ENCODE measurements at regions not wholly inside any gene's neighbourhood (a gene's known extent, or its start where the extent isn't known, plus 50 kb on each side); places are given as distances from the start of the nearest gene placed in this dataset.

DNA sequence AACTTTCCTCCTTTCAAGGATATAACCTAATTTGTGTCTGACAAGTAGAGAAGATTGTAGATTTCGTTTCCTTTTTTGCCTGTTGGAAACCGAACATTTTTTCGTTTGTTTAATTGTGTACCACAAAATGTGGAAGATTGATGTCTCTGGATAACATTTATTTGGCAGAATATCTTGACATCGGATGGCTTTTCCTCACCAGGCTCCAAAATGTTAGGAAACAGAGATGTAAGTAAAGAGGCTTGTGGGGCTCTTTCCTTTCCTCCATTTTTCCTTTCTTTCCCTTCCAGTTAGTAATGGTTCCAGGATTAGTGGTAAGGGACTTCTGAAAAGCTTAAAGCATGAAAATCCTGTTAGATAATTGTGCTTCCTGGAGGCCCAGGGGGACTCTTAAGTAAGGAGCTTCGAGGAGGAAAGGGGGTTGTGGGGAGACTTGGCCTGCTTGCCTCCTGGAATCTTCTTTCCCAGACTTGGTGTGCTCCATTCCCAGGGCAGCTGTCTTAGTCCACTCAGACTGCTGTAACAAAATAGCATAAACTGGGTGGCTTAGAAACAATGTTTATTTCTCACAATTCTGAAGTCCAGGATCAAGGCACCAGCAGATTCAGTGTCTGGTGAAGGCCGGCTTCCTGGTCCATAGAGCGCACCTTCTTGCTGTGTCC, 243.1 kb upstream of the PWP1 start:
- H2AFZ ChIP-seq (ENCODE audit: low read length), result no peak overlapping the region
- no peaks in the 10 kb centered on the region for H4K20me1 ChIP-seq (ENCODE audit: insufficient read depth, low read length, poor library complexity, severe bottlenecking)
- no peak for TF ChIP-seq EZH2phosphoT487 (IDR thresholded peaks at IDR 0.05; ENCODE audit: borderline replicate concordance)
- TF ChIP-seq, protein P1, sequence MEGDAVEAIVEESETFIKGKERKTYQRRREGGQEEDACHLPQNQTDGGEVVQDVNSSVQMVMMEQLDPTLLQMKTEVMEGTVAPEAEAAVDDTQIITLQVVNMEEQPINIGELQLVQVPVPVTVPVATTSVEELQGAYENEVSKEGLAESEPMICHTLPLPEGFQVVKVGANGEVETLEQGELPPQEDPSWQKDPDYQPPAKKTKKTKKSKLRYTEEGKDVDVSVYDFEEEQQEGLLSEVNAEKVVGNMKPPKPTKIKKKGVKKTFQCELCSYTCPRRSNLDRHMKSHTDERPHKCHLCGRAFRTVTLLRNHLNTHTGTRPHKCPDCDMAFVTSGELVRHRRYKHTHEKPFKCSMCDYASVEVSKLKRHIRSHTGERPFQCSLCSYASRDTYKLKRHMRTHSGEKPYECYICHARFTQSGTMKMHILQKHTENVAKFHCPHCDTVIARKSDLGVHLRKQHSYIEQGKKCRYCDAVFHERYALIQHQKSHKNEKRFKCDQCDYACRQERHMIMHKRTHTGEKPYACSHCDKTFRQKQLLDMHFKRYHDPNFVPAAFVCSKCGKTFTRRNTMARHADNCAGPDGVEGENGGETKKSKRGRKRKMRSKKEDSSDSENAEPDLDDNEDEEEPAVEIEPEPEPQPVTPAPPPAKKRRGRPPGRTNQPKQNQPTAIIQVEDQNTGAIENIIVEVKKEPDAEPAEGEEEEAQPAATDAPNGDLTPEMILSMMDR (conservative IDR thresholded peaks at IDR 0.05; ENCODE audit: low read length), result no peak
- no peak overlapping the region for H3K9ac ChIP-seq (ENCODE audit: low read depth, low read length, poor library complexity, severe bottlenecking)
- no peaks in the 10 kb centered on the region for H3F3A ChIP-seq (ENCODE audit: low read depth)
- no peaks in the 10 kb centered on the region for H3K36me3 ChIP-seq (ENCODE audit: insufficient read depth, low read length)
- H3K9me2 ChIP-seq (replicated peaks; ENCODE audit: low read depth, low read length), result no peaks in the 10 kb centered on the region
- H3K4me2 ChIP-seq (ENCODE audit: low read depth, low read length, poor library complexity, severe bottlenecking), result no peak overlapping the region
- H3K9me3 ChIP-seq (ENCODE audit: insufficient read depth, low read depth, low read length), result no peaks in the 10 kb centered on the region
- H3K79me2 ChIP-seq (ENCODE audit: insufficient read depth, low read length), result no peaks in the 10 kb centered on the region
- no peaks in the 10 kb centered on the region for H3K4me1 ChIP-seq (ENCODE audit: insufficient read depth, low read length, poor library complexity, severe bottlenecking)
- H3K27me3 ChIP-seq (ENCODE audit: insufficient read depth, low read length, poor library complexity, severe bottlenecking), result no peaks in the 10 kb centered on the region
- no peak overlapping the region for H3K4me3 ChIP-seq (ENCODE audit: low read length, poor library complexity, severe bottlenecking)

DNA sequence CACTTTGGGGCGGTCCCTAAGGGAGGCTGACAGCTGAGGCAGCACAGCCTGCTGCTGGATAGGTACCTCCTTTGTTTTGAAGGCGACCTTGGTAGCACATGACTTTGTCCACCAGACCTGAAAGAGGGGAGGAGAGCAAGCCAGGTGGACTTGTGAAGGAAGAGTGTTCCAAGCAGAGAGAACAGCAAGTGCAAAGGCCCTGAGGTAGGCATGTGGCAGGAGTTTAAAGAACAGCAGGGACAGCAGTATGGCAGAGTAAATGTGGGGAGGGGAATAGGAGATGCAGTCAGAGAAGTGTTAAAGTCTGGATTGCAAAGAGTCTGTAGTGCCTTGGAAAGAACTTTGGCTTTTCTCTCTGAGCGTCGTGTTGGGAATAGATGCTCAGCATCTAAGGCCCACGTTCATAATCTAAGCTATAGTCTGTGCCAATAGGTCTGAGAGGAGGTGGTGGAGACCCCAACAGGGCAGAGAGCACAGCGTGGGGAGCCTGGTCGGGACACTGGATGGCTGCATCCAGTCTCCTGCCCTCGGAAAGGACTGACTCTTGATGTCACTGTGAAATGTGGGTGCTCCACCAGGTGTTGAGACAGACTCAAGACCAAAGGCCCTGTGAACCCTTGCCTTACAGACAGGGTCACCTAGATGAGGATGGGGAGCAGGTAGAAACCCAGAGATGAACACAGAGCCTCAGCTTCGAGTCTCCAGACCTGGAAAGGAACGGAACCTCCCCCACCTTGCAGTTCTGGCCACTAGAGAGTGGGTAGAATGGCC, 242.1 kb upstream of the PWP1 start:
- no peaks in the 10 kb centered on the region for H3K36me3 ChIP-seq (ENCODE audit: insufficient read depth, low read length)
- H3K9ac ChIP-seq (ENCODE audit: low read depth, low read length, poor library complexity, severe bottlenecking), result no peak overlapping the region
- no peak overlapping the region for H3K4me2 ChIP-seq (ENCODE audit: low read depth, low read length, poor library complexity, severe bottlenecking)
- H3K9me3 ChIP-seq (ENCODE audit: insufficient read depth, low read depth, low read length), result no peaks in the 10 kb centered on the region
- H4K20me1 ChIP-seq (ENCODE audit: insufficient read depth, low read length, poor library complexity, severe bottlenecking), result no peaks in the 10 kb centered on the region
- no peak overlapping the region for H2AFZ ChIP-seq (ENCODE audit: low read length)
- H3K4me3 ChIP-seq (ENCODE audit: low read length, poor library complexity, severe bottlenecking), result no peak overlapping the region
- H3K79me2 ChIP-seq (ENCODE audit: insufficient read depth, low read length), result no peaks in the 10 kb centered on the region
- no peaks in the 10 kb centered on the region for H3F3A ChIP-seq (ENCODE audit: low read depth)
- H3K9me2 ChIP-seq (replicated peaks; ENCODE audit: low read depth, low read length), result no peaks in the 10 kb centered on the region
- TF ChIP-seq, protein P1 (conservative IDR thresholded peaks at IDR 0.05; ENCODE audit: low read length), result no peak
- no peak for TF ChIP-seq EZH2phosphoT487 (IDR thresholded peaks at IDR 0.05; ENCODE audit: borderline replicate concordance)
- no peaks in the 10 kb centered on the region for H3K27me3 ChIP-seq (ENCODE audit: insufficient read depth, low read length, poor library complexity, severe bottlenecking)
- no peaks in the 10 kb centered on the region for H3K4me1 ChIP-seq (ENCODE audit: insufficient read depth, low read length, poor library complexity, severe bottlenecking)

DNA sequence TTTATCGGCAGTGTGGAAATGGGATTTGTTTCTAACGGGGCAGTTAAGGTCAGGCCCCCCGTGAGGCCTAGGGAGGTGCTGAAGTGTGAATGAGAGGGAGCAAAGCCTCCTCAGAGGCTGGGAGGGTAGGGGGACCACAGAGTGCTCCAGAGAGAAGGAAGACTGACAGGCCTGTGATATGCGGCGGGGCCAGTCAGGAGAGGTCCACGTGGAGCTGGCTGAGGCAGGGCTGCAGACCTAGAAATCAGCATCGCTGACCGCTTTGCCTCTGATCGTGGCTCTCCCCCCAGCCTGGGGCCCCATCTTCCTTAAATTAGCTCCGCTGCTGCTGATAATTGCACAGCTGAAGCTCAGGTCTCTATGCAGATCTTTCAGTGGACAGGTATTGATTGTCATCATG, 240.8 kb upstream of the PWP1 start:
- Histone ChIP-seq H3K4me2 (ENCODE audit: low read depth, low read length, poor library complexity, severe bottlenecking) (no peak overlapping the region), H3K27me3 (ENCODE audit: insufficient read depth, low read length, poor library complexity, severe bottlenecking) (no peaks in the 10 kb centered on the region), H3K79me2 (ENCODE audit: insufficient read depth, low read length) (no peaks in the 10 kb centered on the region), H3K9ac (ENCODE audit: low read depth, low read length, poor library complexity, severe bottlenecking) (no peak overlapping the region), H3K4me1 (ENCODE audit: insufficient read depth, low read length, poor library complexity, severe bottlenecking) (no peaks in the 10 kb centered on the region), H3K4me3 (ENCODE audit: low read length, poor library complexity, severe bottlenecking) (no peak overlapping the region), H3K36me3 (ENCODE audit: insufficient read depth, low read length) (no peaks in the 10 kb centered on the region), H2AFZ (ENCODE audit: low read length) (no peak overlapping the region), H3K9me2 (replicated peaks; ENCODE audit: low read depth, low read length) (no peaks in the 10 kb centered on the region), H3K9me3 (ENCODE audit: insufficient read depth, low read depth, low read length) (no peaks in the 10 kb centered on the region), H3F3A (ENCODE audit: low read depth) (no peaks in the 10 kb centered on the region), H4K20me1 (ENCODE audit: insufficient read depth, low read length, poor library complexity, severe bottlenecking) (no peaks in the 10 kb centered on the region)
- no peak for TF ChIP-seq EZH2phosphoT487 (IDR thresholded peaks at IDR 0.05; ENCODE audit: borderline replicate concordance)
- TF ChIP-seq, protein P1 (conservative IDR thresholded peaks at IDR 0.05; ENCODE audit: low read length), result no peak
